H9 (cell line): ENCODE measurements at regions not wholly inside any gene's neighbourhood (a gene's known extent, or its start where the extent isn't known, plus 50 kb on each side); places are given as distances from the start of the nearest gene placed in this dataset.

Experiments
- DNase-seq: peaks from one replicate; pipeline ENCODE4 v3.0.0-alpha.2; 2017
- H2AFZ ChIP-seq: one replicate; pipeline ENCODE4 v1.6.1; 2013; ENCODE audit warnings: mild to moderate bottlenecking, low read length, control low read depth, moderate library complexity
- H2AK5ac ChIP-seq: 2 replicates; pipeline ENCODE4 v1.6.1; 2013; ENCODE audit warnings: low read length, control low read depth, mixed read lengths; ENCODE audit not compliant: insufficient read length
- H2BK120ac ChIP-seq: one replicate; pipeline ENCODE4 v1.6.1; 2013; ENCODE audit warnings: low read depth, mild to moderate bottlenecking, low read length, control low read depth, inconsistent platforms; ENCODE audit not compliant: poor library complexity, severe bottlenecking
- H2BK12ac ChIP-seq: 2 replicates; pipeline ENCODE4 v1.6.1; 2013; ENCODE audit warnings: low read length, control low read depth, mixed read lengths, low read depth; ENCODE audit not compliant: insufficient read length
- H2BK15ac ChIP-seq: 2 replicates; pipeline ENCODE4 v1.6.1; 2013; ENCODE audit warnings: low read depth, low read length, control low read depth
- H2BK20ac ChIP-seq: one replicate; pipeline ENCODE4 v1.6.1; 2013; ENCODE audit warnings: low read depth, mild to moderate bottlenecking, low read length, control low read depth, inconsistent platforms; ENCODE audit not compliant: poor library complexity, severe bottlenecking
- H2BK5ac ChIP-seq: 2 replicates; pipeline ENCODE4 v1.6.1; 2013; ENCODE audit warnings: low read length, control low read depth, mixed read lengths; ENCODE audit not compliant: insufficient read length
- H3K14ac ChIP-seq: 2 replicates; pipeline ENCODE4 v1.6.1; 2013; ENCODE audit warnings: low read length, control low read depth; ENCODE audit not compliant: insufficient read depth
- H3K18ac ChIP-seq: 2 replicates; pipeline ENCODE4 v1.6.1; 2013; ENCODE audit warnings: low read depth, mild to moderate bottlenecking, mixed read lengths, low read length, control low read depth; ENCODE audit not compliant: insufficient read length
- H3K23ac ChIP-seq: 2 replicates; pipeline ENCODE4 v1.6.1; 2013; ENCODE audit warnings: low read length, control low read depth, mixed read lengths, low read depth; ENCODE audit not compliant: insufficient read length
- H3K23me2 ChIP-seq: 2 replicates; pipeline ENCODE4 v1.6.1; 2013; ENCODE audit warnings: low read depth, mild to moderate bottlenecking, mixed read lengths, low read length, control low read depth; ENCODE audit not compliant: insufficient read length, poor library complexity, severe bottlenecking
- H3K27ac ChIP-seq: 2 replicates; pipeline ENCODE4 v1.5.1; 2013; ENCODE audit warnings: low read length, control low read depth, mixed read lengths, low read depth; ENCODE audit not compliant: insufficient read length
- H3K27me3 ChIP-seq: 2 replicates; pipeline ENCODE4 v1.6.1; 2013; ENCODE audit warnings: low read length, control low read depth, inconsistent platforms; ENCODE audit not compliant: insufficient read depth
- H3K4ac ChIP-seq: 2 replicates; pipeline ENCODE4 v1.6.1; 2013; ENCODE audit warnings: low read depth, mild to moderate bottlenecking, control low read depth, inconsistent platforms, low read length, moderate library complexity
- H3K4me1 ChIP-seq: 2 replicates; pipeline ENCODE4 v1.6.1; 2013; ENCODE audit warnings: low read length, control low read depth, inconsistent platforms; ENCODE audit not compliant: insufficient read depth
- H3K4me2 ChIP-seq: 2 replicates; pipeline ENCODE4 v1.6.1; 2013; ENCODE audit warnings: low read length, control low read depth, mixed read lengths; ENCODE audit not compliant: insufficient read length, insufficient read depth
- H3K56ac ChIP-seq: 2 replicates; pipeline ENCODE4 v1.6.1; 2013; ENCODE audit warnings: low read depth, mild to moderate bottlenecking, mixed read lengths, low read length, control low read depth; ENCODE audit not compliant: insufficient read length
- H3K79me1 ChIP-seq: 2 replicates; pipeline ENCODE4 v1.6.1; 2013; ENCODE audit warnings: low read depth, mild to moderate bottlenecking, moderate library complexity, low read length, control low read depth, inconsistent platforms; ENCODE audit not compliant: insufficient read depth, poor library complexity, severe bottlenecking
- H3K79me2 ChIP-seq: 2 replicates; pipeline ENCODE4 v1.6.1; 2013; ENCODE audit warnings: low read length, control low read depth, inconsistent platforms; ENCODE audit not compliant: insufficient read depth
- H3K9ac ChIP-seq: 2 replicates; pipeline ENCODE4 v1.6.1; 2013; ENCODE audit warnings: low read length, control low read depth, mixed read lengths; ENCODE audit not compliant: insufficient read length; ENCODE audit errors: extremely low read depth
- H3K9me3 ChIP-seq: one replicate; pipeline ENCODE4 v1.6.1; 2013; ENCODE audit warnings: low read depth, low read length, inconsistent platforms; ENCODE audit not compliant: control insufficient read depth
- H3T11ph ChIP-seq: one replicate; pipeline ENCODE4 v1.6.1; 2013; ENCODE audit warnings: mild to moderate bottlenecking, low read length, control low read depth, inconsistent platforms
- H4K20me1 ChIP-seq: one replicate; pipeline ENCODE4 v1.6.1; 2013; ENCODE audit not compliant: control insufficient read depth, insufficient read length, insufficient read depth
- H4K5ac ChIP-seq: 2 replicates; pipeline ENCODE4 v1.6.1; 2013; ENCODE audit warnings: low read depth, mild to moderate bottlenecking, mixed read lengths, low read length, control low read depth; ENCODE audit not compliant: insufficient read length
- H4K8ac ChIP-seq: replicated peaks from 2 replicates; pipeline ENCODE4 v1.6.1; 2013; ENCODE audit warnings: low read length, control low read depth, mixed read lengths, low read depth; ENCODE audit not compliant: insufficient read length
- H4K91ac ChIP-seq: 2 replicates; pipeline ENCODE4 v1.6.1; 2013; ENCODE audit warnings: low read depth, mild to moderate bottlenecking, moderate library complexity, mixed read lengths, low read length, control low read depth; ENCODE audit not compliant: insufficient read length
- H3K27ac Mint-ChIP-seq, 3 experiments: 2 replicates in 2 of 3; 3 replicates in 1 of 3; pipeline ENCODE4 v1.8.0; 2020 to 2021; ENCODE audit warnings: mixed read lengths in 3 of 3, mild to moderate bottlenecking in 1 of 3, moderate library complexity in 1 of 3
- H3K27me3 Mint-ChIP-seq: 2 replicates; pipeline ENCODE4 v1.8.0; 2021; ENCODE audit warnings: low read depth, mild to moderate bottlenecking, moderate library complexity, mixed read lengths
- H3K36me3 Mint-ChIP-seq, 3 experiments: 2 replicates in 2 of 3; 3 replicates in 1 of 3; pipeline ENCODE4 v1.8.0; 2020 to 2021; ENCODE audit warnings: low read depth in 3 of 3, mixed read lengths in 3 of 3; ENCODE audit not compliant: insufficient read depth in 1 of 3
- H3K4me1 Mint-ChIP-seq, 2 experiments: 2 replicates each; pipeline ENCODE4 v1.8.0; 2020; ENCODE audit warnings: mixed read lengths in 2 of 2
- H3K4me3 Mint-ChIP-seq, 2 experiments: 2 replicates in 1 of 2; 3 replicates in 1 of 2; pipeline ENCODE4 v1.8.0; 2020 to 2021; ENCODE audit warnings: mild to moderate bottlenecking in 2 of 2, mixed read lengths in 2 of 2, moderate library complexity in 1 of 2
- H3K9me3 Mint-ChIP-seq, 2 experiments: 2 replicates in 1 of 2; 3 replicates in 1 of 2; pipeline ENCODE4 v1.8.0; 2020; ENCODE audit warnings: mild to moderate bottlenecking in 2 of 2, mixed read lengths in 2 of 2, moderate library complexity in 1 of 2
- WGBS: extraction: QIAGEN DNeasy Blood & Tissue Kit; methylation state at CpG from one replicate; pipeline ENCODE4 v1.1.7; 2013; ENCODE audit warnings: missing lambda C conversion rate, low lambda C conversion rate, mixed read lengths; ENCODE audit not compliant: insufficient read length; ENCODE audit errors: extremely low coverage; 5-methylcytosine and 5-hydroxymethylcytosine counted together
- TF ChIP-seq, protein P1 (sequence below): fragments of 200-600 bp; sonication (generic); conservative IDR thresholded peaks from 3 replicates; pipeline ENCODE4 v1.8.0; 2021; ENCODE audit warnings: antibody characterized with exemption, mild to moderate bottlenecking

DNA sequence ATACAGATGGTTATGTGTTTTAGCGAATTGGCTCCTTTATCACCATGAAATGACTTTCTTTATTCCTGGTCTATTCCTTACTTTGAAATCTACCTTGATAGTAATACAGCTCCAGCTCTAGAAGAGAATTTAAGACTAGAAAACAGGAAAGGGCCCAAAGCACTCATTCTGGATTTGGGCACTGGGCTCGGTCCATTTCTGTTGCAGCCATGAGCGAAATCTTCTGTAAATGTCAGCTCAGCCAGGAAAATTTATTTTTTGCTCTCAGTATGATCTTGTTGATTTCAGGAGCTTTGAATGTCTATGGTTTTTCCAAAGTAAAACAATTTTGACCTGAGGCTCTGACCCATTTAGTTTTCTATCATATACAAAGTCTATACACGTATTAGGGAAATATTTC is 104.1 kb downstream of the DIRAS2 start:
- H3K4me1 Mint-ChIP-seq: peaks cover 24 to 28% of the 10 kb centered on the region in 2 experiments
- 0 out of 2 replicates have a peak, but pooled peaks cover 2% of the 10 kb centered on the region for H3K4me1 ChIP-seq
- no peaks in the 10 kb centered on the region; a peak in 1 of 5 replicates for H3K9me3 Mint-ChIP-seq
- H2BK15ac ChIP-seq: no peak overlapping the region
- no peak for DNase-seq
- H3K36me3 Mint-ChIP-seq: no peaks in the 10 kb centered on the region
- H3K9ac ChIP-seq: no peak overlapping the region
- H3K79me2 ChIP-seq: no peaks in the 10 kb centered on the region
- H2BK120ac ChIP-seq: no peak overlapping the region
- no peak overlapping the region for H3K14ac ChIP-seq
- no peak overlapping the region for H3K4me2 ChIP-seq
- TF ChIP-seq, protein P1, sequence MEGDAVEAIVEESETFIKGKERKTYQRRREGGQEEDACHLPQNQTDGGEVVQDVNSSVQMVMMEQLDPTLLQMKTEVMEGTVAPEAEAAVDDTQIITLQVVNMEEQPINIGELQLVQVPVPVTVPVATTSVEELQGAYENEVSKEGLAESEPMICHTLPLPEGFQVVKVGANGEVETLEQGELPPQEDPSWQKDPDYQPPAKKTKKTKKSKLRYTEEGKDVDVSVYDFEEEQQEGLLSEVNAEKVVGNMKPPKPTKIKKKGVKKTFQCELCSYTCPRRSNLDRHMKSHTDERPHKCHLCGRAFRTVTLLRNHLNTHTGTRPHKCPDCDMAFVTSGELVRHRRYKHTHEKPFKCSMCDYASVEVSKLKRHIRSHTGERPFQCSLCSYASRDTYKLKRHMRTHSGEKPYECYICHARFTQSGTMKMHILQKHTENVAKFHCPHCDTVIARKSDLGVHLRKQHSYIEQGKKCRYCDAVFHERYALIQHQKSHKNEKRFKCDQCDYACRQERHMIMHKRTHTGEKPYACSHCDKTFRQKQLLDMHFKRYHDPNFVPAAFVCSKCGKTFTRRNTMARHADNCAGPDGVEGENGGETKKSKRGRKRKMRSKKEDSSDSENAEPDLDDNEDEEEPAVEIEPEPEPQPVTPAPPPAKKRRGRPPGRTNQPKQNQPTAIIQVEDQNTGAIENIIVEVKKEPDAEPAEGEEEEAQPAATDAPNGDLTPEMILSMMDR: no peak
- H2BK20ac ChIP-seq: no peak overlapping the region
- H3K56ac ChIP-seq: no peak overlapping the region
- no peak overlapping the region for H2BK5ac ChIP-seq
- no peak overlapping the region for H4K91ac ChIP-seq
- no peak overlapping the region for H3T11ph ChIP-seq
- no peak overlapping the region for H3K27ac Mint-ChIP-seq
- no peaks in the 10 kb centered on the region for H3K9me3 ChIP-seq
- no peak overlapping the region for H4K5ac ChIP-seq
- no peaks in the 10 kb centered on the region for H3K27me3 ChIP-seq
- H4K20me1 ChIP-seq: no peaks in the 10 kb centered on the region
- no peak overlapping the region for H3K18ac ChIP-seq
- no peak overlapping the region for H4K8ac ChIP-seq
- H3K27me3 Mint-ChIP-seq: no peaks in the 10 kb centered on the region
- no peaks in the 10 kb centered on the region for H3K23me2 ChIP-seq
- no peak overlapping the region for H2AK5ac ChIP-seq
- no peaks in the 10 kb centered on the region for H3K79me1 ChIP-seq
- no peak overlapping the region for H3K4me3 Mint-ChIP-seq
- H2BK12ac ChIP-seq: no peak overlapping the region
- no CpG with 5 or more reads among the region's 4 CpGs for WGBS
- no peak overlapping the region for H3K27ac ChIP-seq
- H3K4ac ChIP-seq: no peak overlapping the region
- H3K23ac ChIP-seq: no peak overlapping the region
- no peak overlapping the region for H2AFZ ChIP-seq
